ENCODE measurements at regions not wholly inside any gene's neighbourhood (a gene's known extent, or its start where the extent isn't known, plus 50 kb on each side); places are given as distances from the start of the nearest gene placed in this dataset.
"Not testable (repeated sequence)": the region's sequence is repeated elsewhere in the genome, so short reads cannot be mapped to it uniquely, and the experiment has no call there.

DNA sequence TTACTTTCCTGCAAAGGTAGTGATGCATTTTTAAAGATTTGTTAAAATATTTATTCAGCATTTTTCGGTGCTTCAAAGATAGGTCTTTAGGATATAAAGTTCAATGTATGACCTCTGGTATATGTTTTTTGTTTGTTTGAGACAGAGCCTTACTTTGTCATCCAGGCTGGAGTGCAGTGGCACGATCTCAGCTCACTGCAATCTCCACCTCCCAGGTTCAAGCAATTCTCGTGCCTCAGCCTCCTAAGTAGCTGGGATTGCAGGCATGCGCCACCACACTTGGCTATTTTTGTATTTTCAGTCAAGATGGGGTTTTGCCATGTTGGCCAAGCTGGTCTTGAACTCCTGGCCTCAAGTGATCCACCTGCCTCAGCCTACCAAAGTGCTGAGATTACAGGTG is 131.9 kb upstream of the ADGRF1 start:
- not testable (repeated sequence) for H4K91ac ChIP-seq (ENCODE audit: low read length)
- 86% methylated on average over 4 of the region's 4 CpGs for WGBS

DNA sequence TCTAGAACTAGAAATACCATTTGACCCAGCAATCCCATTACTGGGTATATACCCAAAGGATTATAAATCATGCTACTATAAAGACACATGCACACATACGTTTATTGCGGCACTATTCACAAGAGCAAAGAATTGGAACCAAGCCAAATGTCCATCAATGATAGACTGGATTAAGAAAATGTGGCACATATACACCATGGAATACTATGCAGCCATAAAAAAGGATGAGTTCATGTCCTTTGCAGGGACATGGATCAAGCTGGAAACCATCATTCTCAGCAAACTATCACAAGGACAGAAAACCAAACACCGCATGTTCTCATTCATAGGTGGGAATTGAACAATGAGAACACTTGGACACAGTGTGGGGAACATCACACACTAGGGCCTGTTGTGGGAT is 131.0 kb upstream of the ADGRF1 start:
- not testable (repeated sequence) for H2BK120ac ChIP-seq (ENCODE audit: low read depth, low read length); H2BK5ac ChIP-seq (ENCODE audit: low read depth, low read length, poor library complexity, severe bottlenecking); H3K9ac ChIP-seq (ENCODE audit: low read length); H4K91ac ChIP-seq (ENCODE audit: low read length); H2BK15ac ChIP-seq (ENCODE audit: low read depth, poor library complexity, severe bottlenecking); H2AK5ac ChIP-seq (ENCODE audit: low read length, severe bottlenecking); H3K18ac ChIP-seq (ENCODE audit: low read depth in 1 of 2, low read length in 2 of 2); H3K4me2 ChIP-seq (ENCODE audit: low read length, poor library complexity, severe bottlenecking); DNase-seq; H3K14ac ChIP-seq (ENCODE audit: low read length in 2 of 2); H3K9me3 ChIP-seq (ENCODE audit: control insufficient read depth, low read length); H2AFZ ChIP-seq (ENCODE audit: low read depth, low read length); H3K79me1 ChIP-seq (replicated peaks; ENCODE audit: low read length, poor library complexity, severe bottlenecking); H3K27me3 ChIP-seq (ENCODE audit: control insufficient read depth in 1 of 2, insufficient read depth in 1 of 2, low read length in 2 of 2); H2BK12ac ChIP-seq (ENCODE audit: low read length in 2 of 2); H3K36me3 ChIP-seq (ENCODE audit: control insufficient read depth in 1 of 2, insufficient read depth in 2 of 2, low read depth in 1 of 2, low read length in 2 of 2); H3K4ac ChIP-seq (ENCODE audit: low read depth in 1 of 2, low read length in 2 of 2); H3K4me1 ChIP-seq (ENCODE audit: control insufficient read depth, insufficient read depth, low read depth, low read length); H3K4me3 ChIP-seq (ENCODE audit: insufficient read depth in 1 of 2, low read depth in 1 of 2, low read length in 2 of 2); H3K27ac ChIP-seq (ENCODE audit: low read length, poor library complexity, severe bottlenecking); H4K8ac ChIP-seq (ENCODE audit: low read length); H3K23ac ChIP-seq (ENCODE audit: low read length in 2 of 2)
- no CpG with 5 or more reads among the region's 3 CpGs for WGBS

More for the DNA sequence above, 131.9 kb upstream of the ADGRF1 start:
- H2AK5ac ChIP-seq (ENCODE audit: low read length, severe bottlenecking); H3K27me3 ChIP-seq (ENCODE audit: control insufficient read depth in 1 of 2, insufficient read depth in 1 of 2, low read length in 2 of 2); H3K79me1 ChIP-seq (replicated peaks; ENCODE audit: low read length, poor library complexity, severe bottlenecking); H2BK5ac ChIP-seq (ENCODE audit: low read depth, low read length, poor library complexity, severe bottlenecking); DNase-seq; H3K23ac ChIP-seq (ENCODE audit: low read length in 2 of 2); H3K4me3 ChIP-seq (ENCODE audit: insufficient read depth in 1 of 2, low read depth in 1 of 2, low read length in 2 of 2); H2BK120ac ChIP-seq (ENCODE audit: low read depth, low read length); H3K27ac ChIP-seq (ENCODE audit: low read length, poor library complexity, severe bottlenecking); H3K18ac ChIP-seq (ENCODE audit: low read depth in 1 of 2, low read length in 2 of 2); H4K8ac ChIP-seq (ENCODE audit: low read length); H3K4ac ChIP-seq (ENCODE audit: low read depth in 1 of 2, low read length in 2 of 2); H3K4me1 ChIP-seq (ENCODE audit: control insufficient read depth, insufficient read depth, low read depth, low read length); H3K36me3 ChIP-seq (ENCODE audit: control insufficient read depth in 1 of 2, insufficient read depth in 2 of 2, low read depth in 1 of 2, low read length in 2 of 2); H3K14ac ChIP-seq (ENCODE audit: low read length in 2 of 2); H2BK12ac ChIP-seq (ENCODE audit: low read length in 2 of 2); H3K9me3 ChIP-seq (ENCODE audit: control insufficient read depth, low read length); H3K4me2 ChIP-seq (ENCODE audit: low read length, poor library complexity, severe bottlenecking); H2AFZ ChIP-seq (ENCODE audit: low read depth, low read length); H2BK15ac ChIP-seq (ENCODE audit: low read depth, poor library complexity, severe bottlenecking); H3K9ac ChIP-seq (ENCODE audit: low read length): not testable (repeated sequence)

DNA sequence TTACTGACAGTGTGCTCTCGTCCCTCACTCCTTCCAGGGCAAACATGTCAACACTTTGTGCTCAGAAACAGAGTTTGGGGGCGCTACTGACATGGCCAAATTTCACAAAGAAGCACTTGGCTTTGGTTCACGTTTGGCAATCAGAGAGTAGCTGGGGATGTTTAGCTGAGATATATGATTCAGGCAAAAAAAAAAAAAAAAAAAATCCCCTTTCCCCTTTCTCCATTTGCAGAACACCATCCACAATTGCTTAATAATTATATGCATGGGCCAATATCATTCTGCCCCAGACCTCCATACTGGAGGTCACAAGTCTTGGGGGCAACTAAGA is 128.4 kb upstream of the ADGRF1 start:
- no peak overlapping the region for H2BK15ac ChIP-seq (ENCODE audit: low read depth, poor library complexity, severe bottlenecking)
- no peak overlapping the region for H3K4me2 ChIP-seq (ENCODE audit: low read length, poor library complexity, severe bottlenecking)
- no peak overlapping the region for H4K8ac ChIP-seq (ENCODE audit: low read length)
- no peak overlapping the region for H3K27ac ChIP-seq (ENCODE audit: low read length, poor library complexity, severe bottlenecking)
- H2BK120ac ChIP-seq (ENCODE audit: low read depth, low read length) = no peak overlapping the region
- peak overlapping the region; percentile 37 to 40 for H3K18ac ChIP-seq (ENCODE audit: low read depth in 1 of 2, low read length in 2 of 2)
- H3K36me3 ChIP-seq (ENCODE audit: control insufficient read depth in 1 of 2, insufficient read depth in 2 of 2, low read depth in 1 of 2, low read length in 2 of 2) = no peaks in the 10 kb centered on the region
- H3K14ac ChIP-seq (ENCODE audit: low read length in 2 of 2) = no peak overlapping the region
- H3K4ac ChIP-seq (ENCODE audit: low read depth in 1 of 2, low read length in 2 of 2) = no peak overlapping the region
- 100% methylated on average over 1 of the region's 3 CpGs for WGBS
- peak overlapping the region; percentile 34 for H4K91ac ChIP-seq (ENCODE audit: low read length)
- H2AFZ ChIP-seq (ENCODE audit: low read depth, low read length) = no peak overlapping the region
- peaks cover 5% of the 10 kb centered on the region for H3K4me1 ChIP-seq (ENCODE audit: control insufficient read depth, insufficient read depth, low read depth, low read length)
- H3K4me3 ChIP-seq (ENCODE audit: insufficient read depth in 1 of 2, low read depth in 1 of 2, low read length in 2 of 2) = no peak overlapping the region
- H3K9ac ChIP-seq (ENCODE audit: low read length) = peak overlapping the region; percentile 71
- no peaks in the 10 kb centered on the region for H3K79me1 ChIP-seq (replicated peaks; ENCODE audit: low read length, poor library complexity, severe bottlenecking)
- H2BK12ac ChIP-seq (ENCODE audit: low read length in 2 of 2) = peak overlapping the region; percentile 33 to 72
- no peak overlapping the region for H3K23ac ChIP-seq (ENCODE audit: low read length in 2 of 2)
- no peaks in the 10 kb centered on the region for H3K27me3 ChIP-seq (ENCODE audit: control insufficient read depth in 1 of 2, insufficient read depth in 1 of 2, low read length in 2 of 2)
- H2BK5ac ChIP-seq (ENCODE audit: low read depth, low read length, poor library complexity, severe bottlenecking) = no peak overlapping the region
- no peaks in the 10 kb centered on the region for H3K9me3 ChIP-seq (ENCODE audit: control insufficient read depth, low read length)
- DNase-seq = no peak
- no peak overlapping the region for H2AK5ac ChIP-seq (ENCODE audit: low read length, severe bottlenecking)

DNA sequence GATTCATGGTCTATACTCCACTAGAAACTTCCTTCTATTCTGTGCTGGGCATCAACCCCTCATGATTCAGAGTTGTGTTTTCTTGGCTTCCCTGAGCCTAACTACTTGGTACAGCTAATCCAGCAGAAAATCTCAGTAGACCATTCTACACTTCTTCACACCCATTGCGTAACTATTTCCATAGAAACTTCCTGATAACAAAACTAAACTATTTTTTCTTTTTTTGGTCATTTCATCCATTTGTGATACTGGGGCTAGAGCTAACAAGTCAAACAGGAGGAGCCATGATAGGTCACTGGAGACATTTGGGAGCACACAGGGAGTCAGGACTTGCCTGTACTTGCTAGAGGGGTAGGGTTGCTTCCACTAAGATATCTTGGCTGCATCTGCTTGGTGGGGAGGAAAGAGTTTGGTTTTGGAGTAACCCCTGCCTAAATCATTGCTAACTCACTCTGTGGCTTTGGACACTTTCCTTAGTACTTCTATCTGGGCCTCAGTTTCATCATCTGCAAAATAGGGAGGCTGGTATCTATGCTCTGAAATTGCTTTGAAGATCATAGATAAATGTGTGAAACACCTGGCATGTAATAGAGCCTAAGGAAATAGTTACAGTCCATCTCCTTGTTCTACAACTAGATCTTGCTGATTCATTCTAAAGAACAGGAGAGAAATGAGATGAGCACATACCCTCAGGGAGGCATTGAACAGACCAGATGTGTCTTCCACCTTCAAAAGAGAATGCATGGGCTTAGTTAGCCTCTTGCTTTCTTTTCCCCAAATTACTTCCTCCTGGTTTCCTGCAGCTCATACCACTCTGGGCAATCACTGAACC is 127.9 kb upstream of the ADGRF1 start:
- Histone ChIP-seq H3K36me3 (ENCODE audit: control insufficient read depth in 1 of 2, insufficient read depth in 2 of 2, low read depth in 1 of 2, low read length in 2 of 2) (no peaks in the 10 kb centered on the region), H4K8ac (ENCODE audit: low read length) (no peak overlapping the region), H4K91ac (ENCODE audit: low read length) (peak overlapping the region; percentile 34), H3K23ac (ENCODE audit: low read length in 2 of 2) (no peak overlapping the region), H3K27me3 (ENCODE audit: control insufficient read depth in 1 of 2, insufficient read depth in 1 of 2, low read length in 2 of 2) (no peaks in the 10 kb centered on the region), H2AFZ (ENCODE audit: low read depth, low read length) (no peak overlapping the region), H3K9ac (ENCODE audit: low read length) (peak overlapping the region; percentile 71), H3K9me3 (ENCODE audit: control insufficient read depth, low read length) (no peaks in the 10 kb centered on the region), H2BK12ac (ENCODE audit: low read length in 2 of 2) (peak overlapping the region; percentile 72 to 83), H2BK15ac (ENCODE audit: low read depth, poor library complexity, severe bottlenecking) (no peak overlapping the region), H3K27ac (ENCODE audit: low read length, poor library complexity, severe bottlenecking) (no peak overlapping the region), H2BK5ac (ENCODE audit: low read depth, low read length, poor library complexity, severe bottlenecking) (no peak overlapping the region), H3K79me1 (replicated peaks; ENCODE audit: low read length, poor library complexity, severe bottlenecking) (no peaks in the 10 kb centered on the region), H3K4ac (ENCODE audit: low read depth in 1 of 2, low read length in 2 of 2) (peak overlapping the region in 1 of 2 experiments; percentile 80), H3K4me1 (ENCODE audit: control insufficient read depth, insufficient read depth, low read depth, low read length) (peaks cover 5% of the 10 kb centered on the region), H2BK120ac (ENCODE audit: low read depth, low read length) (no peak overlapping the region), H3K4me3 (ENCODE audit: insufficient read depth in 1 of 2, low read depth in 1 of 2, low read length in 2 of 2) (no peak overlapping the region), H2AK5ac (ENCODE audit: low read length, severe bottlenecking) (peak overlapping the region; percentile 89), H3K4me2 (ENCODE audit: low read length, poor library complexity, severe bottlenecking) (no peak overlapping the region), H3K14ac (ENCODE audit: low read length in 2 of 2) (no peak overlapping the region), H3K18ac (ENCODE audit: low read depth in 1 of 2, low read length in 2 of 2) (peak overlapping the region; percentile 37 to 53)
- DNase-seq = peak; percentile 57
- 100% methylated on average over 1 of the region's 1 CpG for WGBS
